ENCODE measurements at regions not wholly inside any gene's neighbourhood (a gene's known extent, or its start where the extent isn't known, plus 50 kb on each side); places are given as distances from the start of the nearest gene placed in this dataset.

GRCh38 chr2:51511002-51511401 is 479.1 kb upstream of the NRXN1 start:
- ChIA-PET POLR2A (no interaction called here), CTCF (no interaction called here)
- no peaks in the 10 kb centered on the region for H3K36me3 ChIP-seq (ENCODE audit: control insufficient read depth in 2 of 2, insufficient read depth in 1 of 2, low read length in 2 of 2)
- TF ChIP-seq ZNF510 (tag by site-specific recombination; IDR thresholded peaks at IDR 0.05; ENCODE audit: insufficient replicate concordance): no peak
- no peak for TF ChIP-seq ZNF621 (tag by site-specific recombination; IDR thresholded peaks at IDR 0.05)
- no peak for TF ChIP-seq BCL11B (tag by site-specific recombination; IDR thresholded peaks at IDR 0.05; ENCODE audit: low read depth)
- no peak for TF ChIP-seq ZNF239 (tag by site-specific recombination; IDR thresholded peaks at IDR 0.05)
- TF ChIP-seq ZNF2 (tag by site-specific recombination; IDR thresholded peaks at IDR 0.05): no peak
- no peak for TF ChIP-seq YY2 (tag by site-specific recombination; IDR thresholded peaks at IDR 0.05)
- TF ChIP-seq TSHZ1 (tag by site-specific recombination; IDR thresholded peaks at IDR 0.05; ENCODE audit: borderline replicate concordance): no peak
- TF ChIP-seq ZNF426 (tag by site-specific recombination; IDR thresholded peaks at IDR 0.05): no peak
- TF ChIP-seq, protein P1, sequence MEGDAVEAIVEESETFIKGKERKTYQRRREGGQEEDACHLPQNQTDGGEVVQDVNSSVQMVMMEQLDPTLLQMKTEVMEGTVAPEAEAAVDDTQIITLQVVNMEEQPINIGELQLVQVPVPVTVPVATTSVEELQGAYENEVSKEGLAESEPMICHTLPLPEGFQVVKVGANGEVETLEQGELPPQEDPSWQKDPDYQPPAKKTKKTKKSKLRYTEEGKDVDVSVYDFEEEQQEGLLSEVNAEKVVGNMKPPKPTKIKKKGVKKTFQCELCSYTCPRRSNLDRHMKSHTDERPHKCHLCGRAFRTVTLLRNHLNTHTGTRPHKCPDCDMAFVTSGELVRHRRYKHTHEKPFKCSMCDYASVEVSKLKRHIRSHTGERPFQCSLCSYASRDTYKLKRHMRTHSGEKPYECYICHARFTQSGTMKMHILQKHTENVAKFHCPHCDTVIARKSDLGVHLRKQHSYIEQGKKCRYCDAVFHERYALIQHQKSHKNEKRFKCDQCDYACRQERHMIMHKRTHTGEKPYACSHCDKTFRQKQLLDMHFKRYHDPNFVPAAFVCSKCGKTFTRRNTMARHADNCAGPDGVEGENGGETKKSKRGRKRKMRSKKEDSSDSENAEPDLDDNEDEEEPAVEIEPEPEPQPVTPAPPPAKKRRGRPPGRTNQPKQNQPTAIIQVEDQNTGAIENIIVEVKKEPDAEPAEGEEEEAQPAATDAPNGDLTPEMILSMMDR (tag by site-specific recombination; IDR thresholded peaks at IDR 0.05): no peak
- no peak for TF ChIP-seq PRDM6 (tag by site-specific recombination; IDR thresholded peaks at IDR 0.05)
- TF ChIP-seq ZNF280C (tag by site-specific recombination; IDR thresholded peaks at IDR 0.05): no peak
- no peak for TF ChIP-seq ZNF248 (tag by site-specific recombination; IDR thresholded peaks at IDR 0.05)
- H3K4me3 ChIP-seq (ENCODE audit: low read depth, low read length): no peak overlapping the region
- no peak overlapping the region for H3K27ac ChIP-seq (ENCODE audit: extremely low read depth, low read depth, low read length)
- H3K4me1 ChIP-seq (ENCODE audit: control insufficient read depth, insufficient read depth, low read length): no peaks in the 10 kb centered on the region
- H3K9me3 ChIP-seq (ENCODE audit: control insufficient read depth, insufficient read depth, low read depth, low read length): no peaks in the 10 kb centered on the region

DNA sequence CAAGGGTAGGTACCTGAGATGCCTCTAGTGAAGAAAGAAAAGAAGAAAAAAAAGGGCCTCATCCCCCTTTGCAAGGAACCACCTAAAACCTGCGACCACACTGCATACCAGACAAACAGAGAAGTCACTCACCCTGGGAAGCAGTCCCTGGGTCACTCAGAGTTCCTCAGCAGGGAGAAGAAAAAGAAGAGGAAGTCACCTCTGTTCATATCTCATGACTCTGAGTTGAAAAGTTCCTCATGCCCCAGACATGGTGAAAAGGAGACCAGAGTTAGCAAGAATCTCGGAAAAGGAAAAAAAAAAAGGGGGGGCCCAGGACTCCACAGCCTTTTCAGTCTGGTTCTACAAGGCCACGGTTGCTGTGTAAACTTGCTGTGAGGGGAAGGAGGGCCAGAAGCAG is 478.4 kb upstream of the NRXN1 start:
- H3K36me3 ChIP-seq (ENCODE audit: control insufficient read depth in 2 of 2, insufficient read depth in 1 of 2, low read length in 2 of 2): no peaks in the 10 kb centered on the region
- H3K4me1 ChIP-seq (ENCODE audit: control insufficient read depth, insufficient read depth, low read length): no peaks in the 10 kb centered on the region
- no peak overlapping the region for H3K27ac ChIP-seq (ENCODE audit: extremely low read depth, low read depth, low read length)
- ChIA-PET POLR2A (no interaction called here), CTCF (no interaction called here)
- no peaks in the 10 kb centered on the region for H3K9me3 ChIP-seq (ENCODE audit: control insufficient read depth, insufficient read depth, low read depth, low read length)
- H3K4me3 ChIP-seq (ENCODE audit: low read depth, low read length): no peak overlapping the region
- TF ChIP-seq ZBTB20 (tag by site-specific recombination; IDR thresholded peaks at IDR 0.05): no peak
- TF ChIP-seq ZNF292 (tag by site-specific recombination; IDR thresholded peaks at IDR 0.05; ENCODE audit: borderline replicate concordance, low read depth): no peak
- no peak for TF ChIP-seq ZNF76 (tag by site-specific recombination; IDR thresholded peaks at IDR 0.05; ENCODE audit: borderline replicate concordance, low read depth)
- TF ChIP-seq ZNF138 (tag by site-specific recombination; IDR thresholded peaks at IDR 0.05; ENCODE audit: borderline replicate concordance): no peak
- TF ChIP-seq, protein P2, sequence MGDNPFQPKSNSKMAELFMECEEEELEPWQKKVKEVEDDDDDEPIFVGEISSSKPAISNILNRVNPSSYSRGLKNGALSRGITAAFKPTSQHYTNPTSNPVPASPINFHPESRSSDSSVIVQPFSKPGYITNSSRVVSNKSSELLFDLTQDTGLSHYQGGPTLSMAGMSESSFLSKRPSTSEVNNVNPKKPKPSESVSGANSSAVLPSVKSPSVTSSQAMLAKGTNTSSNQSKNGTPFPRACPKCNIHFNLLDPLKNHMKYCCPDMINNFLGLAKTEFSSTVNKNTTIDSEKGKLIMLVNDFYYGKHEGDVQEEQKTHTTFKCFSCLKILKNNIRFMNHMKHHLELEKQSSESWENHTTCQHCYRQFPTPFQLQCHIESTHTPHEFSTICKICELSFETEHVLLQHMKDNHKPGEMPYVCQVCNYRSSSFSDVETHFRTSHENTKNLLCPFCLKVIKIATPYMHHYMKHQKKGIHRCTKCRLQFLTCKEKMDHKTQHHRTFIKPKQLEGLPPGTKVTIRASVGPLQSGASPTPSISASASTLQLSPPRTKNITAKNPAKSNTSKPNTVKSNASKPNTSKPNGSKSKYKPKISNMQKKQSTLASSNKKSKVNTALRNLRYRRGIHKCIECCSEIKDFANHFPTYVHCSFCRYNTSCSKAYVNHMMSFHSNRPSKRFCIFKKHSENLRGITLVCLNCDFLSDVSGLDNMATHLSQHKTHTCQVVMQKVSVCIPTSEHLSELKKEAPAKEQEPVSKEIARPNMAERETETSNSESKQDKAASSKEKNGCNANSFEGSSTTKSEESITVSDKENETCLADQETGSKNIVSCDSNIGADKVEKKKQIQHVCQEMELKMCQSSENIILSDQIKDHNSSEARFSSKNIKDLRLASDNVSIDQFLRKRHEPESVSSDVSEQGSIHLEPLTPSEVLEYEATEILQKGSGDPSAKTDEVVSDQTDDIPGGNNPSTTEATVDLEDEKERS (tag by site-specific recombination; IDR thresholded peaks at IDR 0.05): no peak
- no peak for TF ChIP-seq BCL6B (tag by site-specific recombination; IDR thresholded peaks at IDR 0.05)
- no peak for TF ChIP-seq ZNF280C (tag by site-specific recombination; IDR thresholded peaks at IDR 0.05)
